K562 (cell line): ENCODE measurements at regions not wholly inside any gene's neighbourhood (a gene's known extent, or its start where the extent isn't known, plus 50 kb on each side); places are given as distances from the start of the nearest gene placed in this dataset.

Experiments
- ATAC-seq: fragments of 200-7000 bp; cut with Tn5 transposase; 3 replicates; pipeline ENCODE4 v1.9.1; 2020; ENCODE audit warnings: moderate library complexity
- BruUV-seq: library from RNA; stranded (reverse); fragments of 400-500 nt; replicated peaks from 2 replicates; lab custom pipeline; 2021; lab: Mats Ljungman, UMichigan
- CTCF ChIA-PET: fragments of 300-600 bp; formaldehyde crosslinking; extraction: SDS; loops from one replicate; lab custom pipeline; 2021; ENCODE audit warnings: low intra/inter-chr PET ratio; lab: Yijun Ruan, JAX
- POLR2A ChIA-PET: fragments of 300-600, 350-650 bp; sonication (Branson Sonifier 250); formaldehyde crosslinking; extraction: SDS; loops from one replicate; lab custom pipeline; 2021; ENCODE audit warnings: antibody characterized with exemption, inconsistent platforms; lab: Yijun Ruan, JAX
- DNase-seq, 4 experiments: peaks; one replicate each; pipeline versions ENCODE4 v3.0.0 to v3.0.0-alpha.2; 2011 to 2018; ENCODE audit warnings: low spot score in 3 of 4, mixed read lengths in 3 of 4; ENCODE audit errors: extremely low read depth in 1 of 4
- FAIRE-seq: peaks from 2 replicates; lab custom pipeline; 2011; peaks lifted over from hg19 to GRCh38; lab: Jason Lieb, UNC
- H2AFZ ChIP-seq: 2 replicates; pipeline ENCODE4 v1.6.0; 2011; ENCODE audit warnings: low read depth, low read length, control low read depth, inconsistent platforms
- H3K27ac ChIP-seq: fragments of 200-600 bp; 3 replicates; pipeline ENCODE4 v1.8.0; 2011; ENCODE audit warnings: low read depth, mild to moderate bottlenecking, control low read depth, inconsistent platforms, low read length, moderate library complexity, mixed read lengths; ENCODE audit errors: extremely low read depth
- H3K27me3 ChIP-seq, 2 experiments: fragments of 300-600 bp in 1 of 2; 2 replicates in 1 of 2; 3 replicates in 1 of 2; pipeline versions ENCODE4 v1.6.0 to v1.8.0; 2011; ENCODE audit warnings: inconsistent platforms in 2 of 2, low read length in 2 of 2, mild to moderate bottlenecking in 1 of 2, mixed read lengths in 1 of 2, moderate library complexity in 1 of 2; ENCODE audit not compliant: control insufficient read depth in 2 of 2, insufficient read depth in 2 of 2
- H3K36me3 ChIP-seq: fragments of 300-600 bp; 3 replicates; pipeline ENCODE4 v1.8.0; 2011; ENCODE audit warnings: mild to moderate bottlenecking, low read length, inconsistent platforms; ENCODE audit not compliant: control insufficient read depth, insufficient read depth
- H3K4me1 ChIP-seq, 2 experiments: fragments of 200-600 bp in 1 of 2; replicated peaks in 1 of 2; 2 replicates in 1 of 2; 3 replicates in 1 of 2; pipeline versions ENCODE4 v1.5.1 to v1.8.0; 2011; ENCODE audit warnings: inconsistent platforms in 2 of 2, low read length in 2 of 2, mild to moderate bottlenecking in 1 of 2, mixed read lengths in 1 of 2, moderate library complexity in 1 of 2; ENCODE audit not compliant: control insufficient read depth in 2 of 2, insufficient read depth in 2 of 2
- H3K4me2 ChIP-seq: 2 replicates; pipeline ENCODE4 v1.6.1; 2011; ENCODE audit warnings: low read length, control low read depth, inconsistent platforms, mixed read lengths; ENCODE audit not compliant: insufficient read depth
- H3K4me3 ChIP-seq: fragments of 200-600 bp; sonication (generic), shearing (Covaris generic); 2 replicates; pipeline ENCODE4 v1.5.1; 2016; ENCODE audit warnings: control low read depth, inconsistent platforms
- H3K79me2 ChIP-seq: fragments of 200-600 bp; 3 replicates; pipeline ENCODE4 v1.8.0; 2011; ENCODE audit warnings: low read length, inconsistent platforms; ENCODE audit not compliant: control insufficient read depth, insufficient read depth
- H3K9ac ChIP-seq, 2 experiments: 2 replicates each; pipeline versions ENCODE4 v1.6.0 to v1.6.1; 2011; ENCODE audit warnings: low read depth in 2 of 2, low read length in 2 of 2, control low read depth in 1 of 2, inconsistent platforms in 1 of 2, mild to moderate bottlenecking in 1 of 2, mixed read lengths in 1 of 2; ENCODE audit not compliant: insufficient read depth in 1 of 2
- H3K9me1 ChIP-seq: one replicate; pipeline ENCODE4 v1.6.0; 2011; ENCODE audit warnings: inconsistent platforms, mild to moderate bottlenecking, low read length, moderate library complexity; ENCODE audit not compliant: control insufficient read depth, insufficient read depth
- H3K9me3 ChIP-seq: replicated peaks from 2 replicates; pipeline ENCODE4 v1.5.1; 2011; ENCODE audit warnings: low read depth, low read length, inconsistent platforms; ENCODE audit not compliant: control insufficient read depth, insufficient read depth
- H4K20me1 ChIP-seq: replicated peaks from 2 replicates; pipeline ENCODE4 v1.6.1; 2011; ENCODE audit warnings: low read length, inconsistent platforms, mixed read lengths; ENCODE audit not compliant: control insufficient read depth, insufficient read depth
- ATF7 ChIP-seq: fragments of 450-650 bp; IDR thresholded peaks from 2 replicates; pipeline ENCODE4 v1.7.1; 2014; ENCODE audit warnings: mild to moderate bottlenecking, moderate library complexity
- BCOR ChIP-seq: fragments of 450-650 bp; IDR thresholded peaks from 2 replicates; pipeline ENCODE4 v1.6.1; 2016
- CREBBP ChIP-seq: IDR thresholded peaks from one replicate; pipeline ENCODE4 v1.6.1; 2012; ENCODE audit warnings: low read depth, mild to moderate bottlenecking, control low read depth, inconsistent platforms, low read length
- ELF1 ChIP-seq: fragments of 200-800 bp; sonication (Bioruptor generic); IDR thresholded peaks from 2 replicates; pipeline ENCODE4 v1.6.1; 2016; ENCODE audit warnings: missing genetic modification characterization, missing compliant biosample characterization
- U2AF1 ChIP-seq: fragments of 200-400 bp; formaldehyde crosslinking; optimal IDR thresholded peaks from 2 replicates; pipeline ENCODE3; 2017; ENCODE audit warnings: mild to moderate bottlenecking, low read depth, low read length, moderate library complexity
- YY1 ChIP-seq, 3 experiments: IDR thresholded peaks; 2 replicates each; pipeline ENCODE4 v1.6.1; 2011; ENCODE audit warnings: low read length in 2 of 3, mild to moderate bottlenecking in 2 of 3, moderate library complexity in 2 of 3, borderline replicate concordance in 1 of 3, control low read depth in 1 of 3, low read depth in 1 of 3; ENCODE audit not compliant: insufficient read depth in 3 of 3, insufficient replicate concordance in 2 of 3, control insufficient read depth in 1 of 3, insufficient read length in 1 of 3; ENCODE audit errors: extremely low read depth in 1 of 3
- ZNF12 ChIP-seq: sonication (generic); formaldehyde crosslinking; IDR thresholded peaks from 2 replicates; pipeline ENCODE4 v1.4.0; 2020; ENCODE audit warnings: mild to moderate bottlenecking, missing genetic modification reagents
- ZNF717 ChIP-seq: fragments of 250-450 bp; sonication (Bioruptor Pico); IDR thresholded peaks from 2 replicates; pipeline ENCODE4 v1.5.0; 2021
- WGBS: fragments of 100-300 bp; shearing (Covaris generic); methylation state at CpG from one replicate; pipeline ENCODE4 v1.1.6; 2016; ENCODE audit warnings: low coverage, mixed read lengths; ENCODE audit not compliant: insufficient coverage; ENCODE audit errors: missing lambda C conversion rate; 5-methylcytosine and 5-hydroxymethylcytosine counted together
- in situ Hi-C: fragments of 300-500 bp; cut with MboI; formaldehyde crosslinking; loops from 4 replicates; pipeline ENCODE4 v1.15.0; 2018; ENCODE audit warnings: inconsistent platforms, mixed read lengths
- intact Hi-C: fragments of 100-400 bp; cut with micrococcal nuclease; formaldehyde crosslinking; loops from 2 replicates; pipeline ENCODE4 v1.14.2; 2022
- TF ChIP-seq, protein P1 (sequence below), 2 experiments: IDR thresholded peaks; 2 replicates each; pipeline ENCODE4 v1.6.1; 2012; ENCODE audit warnings: improper control_type of control experiment in 2 of 2, low read depth in 2 of 2, low read length in 2 of 2, borderline replicate concordance in 1 of 2
- TF ChIP-seq, protein P2 (sequence below): fragments of 250-450 bp; sonication (Bioruptor Pico); IDR thresholded peaks from 2 replicates; pipeline ENCODE4 v1.4.0; 2020; ENCODE audit warnings: borderline replicate concordance
- TF ChIP-seq, protein P3 (sequence below): fragments of 250-450 bp; sonication (Bioruptor Pico); IDR thresholded peaks from 2 replicates; pipeline ENCODE4 v1.8.0; 2021; ENCODE audit warnings: borderline replicate concordance, mild to moderate bottlenecking, moderate library complexity; ENCODE audit not compliant: poor library complexity, severe bottlenecking
- TF ChIP-seq, protein P4 (sequence below): sonication (generic); formaldehyde crosslinking; IDR thresholded peaks from 2 replicates; pipeline ENCODE4 v1.8.1; 2023; ENCODE audit warnings: mild to moderate bottlenecking, missing genetic modification reagents
- TF ChIP-seq, protein P5 (sequence below): IDR thresholded peaks from 3 replicates; pipeline ENCODE4 v1.6.1; 2011; ENCODE audit warnings: borderline replicate concordance, mild to moderate bottlenecking, moderate library complexity; ENCODE audit not compliant: insufficient read length; ENCODE audit errors: extremely low read depth

DNA sequence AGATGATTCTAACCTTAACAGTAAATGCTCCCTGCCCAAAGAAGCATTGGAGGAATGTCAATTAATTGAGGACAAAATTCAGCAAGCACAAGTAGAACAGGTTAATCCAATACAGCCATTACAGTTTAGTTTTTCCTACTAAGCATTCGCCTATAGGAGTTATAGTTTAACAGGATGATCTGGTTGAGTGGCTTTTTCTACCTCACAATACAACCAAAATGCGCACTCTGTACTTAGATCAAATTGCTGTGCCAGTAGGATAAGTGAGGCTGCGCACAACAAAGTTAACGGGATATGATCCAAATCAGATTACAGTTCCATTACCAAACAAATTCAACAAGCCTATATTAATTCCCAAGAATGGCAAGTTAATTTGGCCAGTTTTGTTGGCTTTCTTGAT lies 117.1 kb upstream of the TRIM24 start:
- in situ Hi-C loops: no loop called here
- TF ChIP-seq, protein P1, sequence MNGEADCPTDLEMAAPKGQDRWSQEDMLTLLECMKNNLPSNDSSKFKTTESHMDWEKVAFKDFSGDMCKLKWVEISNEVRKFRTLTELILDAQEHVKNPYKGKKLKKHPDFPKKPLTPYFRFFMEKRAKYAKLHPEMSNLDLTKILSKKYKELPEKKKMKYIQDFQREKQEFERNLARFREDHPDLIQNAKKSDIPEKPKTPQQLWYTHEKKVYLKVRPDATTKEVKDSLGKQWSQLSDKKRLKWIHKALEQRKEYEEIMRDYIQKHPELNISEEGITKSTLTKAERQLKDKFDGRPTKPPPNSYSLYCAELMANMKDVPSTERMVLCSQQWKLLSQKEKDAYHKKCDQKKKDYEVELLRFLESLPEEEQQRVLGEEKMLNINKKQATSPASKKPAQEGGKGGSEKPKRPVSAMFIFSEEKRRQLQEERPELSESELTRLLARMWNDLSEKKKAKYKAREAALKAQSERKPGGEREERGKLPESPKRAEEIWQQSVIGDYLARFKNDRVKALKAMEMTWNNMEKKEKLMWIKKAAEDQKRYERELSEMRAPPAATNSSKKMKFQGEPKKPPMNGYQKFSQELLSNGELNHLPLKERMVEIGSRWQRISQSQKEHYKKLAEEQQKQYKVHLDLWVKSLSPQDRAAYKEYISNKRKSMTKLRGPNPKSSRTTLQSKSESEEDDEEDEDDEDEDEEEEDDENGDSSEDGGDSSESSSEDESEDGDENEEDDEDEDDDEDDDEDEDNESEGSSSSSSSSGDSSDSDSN (IDR thresholded peaks at IDR 0.05; ENCODE audit: borderline replicate concordance in 1 of 2, low read depth in 2 of 2, low read length in 2 of 2): no peak
- TF ChIP-seq BCOR (no peak), ZNF717 (no peak), CREBBP (no peak), ZNF12 (CRISPR knock-in tag) (no peak), ATF7 (no peak), YY1 (IDR thresholded peaks at IDR 0.05; ENCODE audit: borderline replicate concordance in 1 of 3, control insufficient read depth in 1 of 3, extremely low read depth in 1 of 3, insufficient read depth in 3 of 3, insufficient read length in 1 of 3, insufficient replicate concordance in 2 of 3, low read depth in 1 of 3, low read length in 2 of 3) (no peak), U2AF1 (no peak), ELF1 (tag) (no peak)
- TF ChIP-seq, protein P2, sequence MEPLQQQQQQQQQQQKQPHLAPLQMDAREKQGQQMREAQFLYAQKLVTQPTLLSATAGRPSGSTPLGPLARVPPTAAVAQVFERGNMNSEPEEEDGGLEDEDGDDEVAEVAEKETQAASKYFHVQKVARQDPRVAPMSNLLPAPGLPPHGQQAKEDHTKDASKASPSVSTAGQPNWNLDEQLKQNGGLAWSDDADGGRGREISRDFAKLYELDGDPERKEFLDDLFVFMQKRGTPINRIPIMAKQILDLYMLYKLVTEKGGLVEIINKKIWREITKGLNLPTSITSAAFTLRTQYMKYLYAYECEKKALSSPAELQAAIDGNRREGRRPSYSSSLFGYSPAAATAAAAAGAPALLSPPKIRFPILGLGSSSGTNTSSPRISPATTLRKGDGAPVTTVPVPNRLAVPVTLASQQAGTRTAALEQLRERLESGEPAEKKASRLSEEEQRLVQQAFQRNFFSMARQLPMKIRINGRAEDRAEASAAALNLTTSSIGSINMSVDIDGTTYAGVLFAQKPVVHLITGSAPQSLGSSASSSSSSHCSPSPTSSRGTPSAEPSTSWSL (CRISPR knock-in tag): no peak
- TF ChIP-seq, protein P3, sequence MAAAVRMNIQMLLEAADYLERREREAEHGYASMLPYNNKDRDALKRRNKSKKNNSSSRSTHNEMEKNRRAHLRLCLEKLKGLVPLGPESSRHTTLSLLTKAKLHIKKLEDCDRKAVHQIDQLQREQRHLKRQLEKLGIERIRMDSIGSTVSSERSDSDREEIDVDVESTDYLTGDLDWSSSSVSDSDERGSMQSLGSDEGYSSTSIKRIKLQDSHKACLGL: no peak
- TF ChIP-seq, protein P4, sequence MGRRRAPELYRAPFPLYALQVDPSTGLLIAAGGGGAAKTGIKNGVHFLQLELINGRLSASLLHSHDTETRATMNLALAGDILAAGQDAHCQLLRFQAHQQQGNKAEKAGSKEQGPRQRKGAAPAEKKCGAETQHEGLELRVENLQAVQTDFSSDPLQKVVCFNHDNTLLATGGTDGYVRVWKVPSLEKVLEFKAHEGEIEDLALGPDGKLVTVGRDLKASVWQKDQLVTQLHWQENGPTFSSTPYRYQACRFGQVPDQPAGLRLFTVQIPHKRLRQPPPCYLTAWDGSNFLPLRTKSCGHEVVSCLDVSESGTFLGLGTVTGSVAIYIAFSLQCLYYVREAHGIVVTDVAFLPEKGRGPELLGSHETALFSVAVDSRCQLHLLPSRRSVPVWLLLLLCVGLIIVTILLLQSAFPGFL (CRISPR knock-in tag): no peak
- TF ChIP-seq, protein P5, sequence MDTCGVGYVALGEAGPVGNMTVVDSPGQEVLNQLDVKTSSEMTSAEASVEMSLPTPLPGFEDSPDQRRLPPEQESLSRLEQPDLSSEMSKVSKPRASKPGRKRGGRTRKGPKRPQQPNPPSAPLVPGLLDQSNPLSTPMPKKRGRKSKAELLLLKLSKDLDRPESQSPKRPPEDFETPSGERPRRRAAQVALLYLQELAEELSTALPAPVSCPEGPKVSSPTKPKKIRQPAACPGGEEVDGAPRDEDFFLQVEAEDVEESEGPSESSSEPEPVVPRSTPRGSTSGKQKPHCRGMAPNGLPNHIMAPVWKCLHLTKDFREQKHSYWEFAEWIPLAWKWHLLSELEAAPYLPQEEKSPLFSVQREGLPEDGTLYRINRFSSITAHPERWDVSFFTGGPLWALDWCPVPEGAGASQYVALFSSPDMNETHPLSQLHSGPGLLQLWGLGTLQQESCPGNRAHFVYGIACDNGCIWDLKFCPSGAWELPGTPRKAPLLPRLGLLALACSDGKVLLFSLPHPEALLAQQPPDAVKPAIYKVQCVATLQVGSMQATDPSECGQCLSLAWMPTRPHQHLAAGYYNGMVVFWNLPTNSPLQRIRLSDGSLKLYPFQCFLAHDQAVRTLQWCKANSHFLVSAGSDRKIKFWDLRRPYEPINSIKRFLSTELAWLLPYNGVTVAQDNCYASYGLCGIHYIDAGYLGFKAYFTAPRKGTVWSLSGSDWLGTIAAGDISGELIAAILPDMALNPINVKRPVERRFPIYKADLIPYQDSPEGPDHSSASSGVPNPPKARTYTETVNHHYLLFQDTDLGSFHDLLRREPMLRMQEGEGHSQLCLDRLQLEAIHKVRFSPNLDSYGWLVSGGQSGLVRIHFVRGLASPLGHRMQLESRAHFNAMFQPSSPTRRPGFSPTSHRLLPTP: no peak

More for the DNA sequence above, 117.1 kb upstream of the TRIM24 start:
- ATAC-seq (no peak), DNase-seq (no peak), FAIRE-seq (no peak)
- Histone ChIP-seq H3K4me2 (no peak overlapping the region), H3K9ac (no peak overlapping the region), H3K27ac (no peak overlapping the region), H3K36me3 (no peaks in the 10 kb centered on the region), H3K9me3 (peaks cover 41% of the 10 kb centered on the region), H3K4me3 (no peak overlapping the region), H3K9me1 (no peaks in the 10 kb centered on the region), H4K20me1 (no peaks in the 10 kb centered on the region), H3K4me1 (no peaks in the 10 kb centered on the region), H3K27me3 (no peaks in the 10 kb centered on the region), H2AFZ (no peak overlapping the region), H3K79me2 (no peaks in the 10 kb centered on the region)
- intact Hi-C loops: no loop called here
- ChIA-PET POLR2A (interaction anchor here (1.4 kb wide), 1 partner anchor 10 kb away, joined by 7 read pairs; no protein-coding TSS in a partner anchor), CTCF (no interaction called here)
- no TSS peak for BruUV-seq
- 52% methylated on average over 4 of the region's 4 CpGs for WGBS
